Tibial nerve (tissue), 4 donors: ENCODE measurements at regions not wholly inside any gene's neighbourhood (a gene's known extent, or its start where the extent isn't known, plus 50 kb on each side); places are given as distances from the start of the nearest gene placed in this dataset.

Experiments used
- DNase-seq, 2 donors: peaks; one replicate each; pipeline ENCODE4 v3.0.0-alpha.2; 2019; ENCODE audit warnings: low spot score in 2 of 2
- H3K27ac ChIP-seq, 4 donors: fragments of 200-600 bp; sonication (generic) in 3 of 4; one replicate each; pipeline ENCODE4 v1.5.1; 2017 to 2019; ENCODE audit warnings: mild to moderate bottlenecking in 1 of 4
- H3K27me3 ChIP-seq, 2 donors: fragments of 200-600 bp; sonication (generic) in 1 of 2; one replicate each; pipeline versions ENCODE4 v1.5.1 to v1.6.0; 2017 to 2019
- H3K36me3 ChIP-seq, 3 donors: fragments of 200-600 bp; sonication (generic); one replicate each; pipeline ENCODE4 v1.5.1; 2018 to 2019
- H3K4me1 ChIP-seq, 4 donors: fragments of 200-600 bp; sonication (generic) in 3 of 4; one replicate each; pipeline ENCODE4 v1.5.1; 2017 to 2019
- H3K4me3 ChIP-seq, 4 donors: fragments of 200-600 bp; sonication (generic) in 3 of 4; one replicate each; pipeline ENCODE4 v1.5.1; 2017 to 2019; ENCODE audit warnings: mild to moderate bottlenecking in 1 of 4, moderate library complexity in 1 of 4
- H3K9me3 ChIP-seq, 4 donors: fragments of 200-600 bp; sonication (generic) in 3 of 4; one replicate each; pipeline ENCODE4 v1.5.1; 2017 to 2019
- EP300 ChIP-seq, 2 donors: sonication (generic); formaldehyde crosslinking; IDR thresholded peaks; one replicate each; pipeline ENCODE4 v1.6.1; 2017; ENCODE audit warnings: antibody characterized with exemption in 2 of 2, mild to moderate bottlenecking in 1 of 2
- POLR2A ChIP-seq, 2 donors: fragments of 450-650 bp; IDR thresholded peaks; one replicate each; pipeline ENCODE4 v1.6.1; 2017; ENCODE audit warnings: antibody characterized with exemption in 2 of 2, mild to moderate bottlenecking in 2 of 2, moderate library complexity in 2 of 2
- WGBS, 2 donors: methylation state at CpG; one replicate each; pipeline ENCODE4 v1.1.5; 2018; 5-methylcytosine and 5-hydroxymethylcytosine counted together
- TF ChIP-seq, protein P1 (sequence below), 5 experiments: fragments of 200-600 bp in 3 of 5; fragments of 450-650 bp in 2 of 5; sonication (generic) in 3 of 5; IDR thresholded peaks; one replicate each; pipeline ENCODE4 v1.5.1; 2016 to 2019; ENCODE audit warnings: antibody characterized with exemption in 5 of 5, mild to moderate bottlenecking in 3 of 5, moderate library complexity in 2 of 5

DNA sequence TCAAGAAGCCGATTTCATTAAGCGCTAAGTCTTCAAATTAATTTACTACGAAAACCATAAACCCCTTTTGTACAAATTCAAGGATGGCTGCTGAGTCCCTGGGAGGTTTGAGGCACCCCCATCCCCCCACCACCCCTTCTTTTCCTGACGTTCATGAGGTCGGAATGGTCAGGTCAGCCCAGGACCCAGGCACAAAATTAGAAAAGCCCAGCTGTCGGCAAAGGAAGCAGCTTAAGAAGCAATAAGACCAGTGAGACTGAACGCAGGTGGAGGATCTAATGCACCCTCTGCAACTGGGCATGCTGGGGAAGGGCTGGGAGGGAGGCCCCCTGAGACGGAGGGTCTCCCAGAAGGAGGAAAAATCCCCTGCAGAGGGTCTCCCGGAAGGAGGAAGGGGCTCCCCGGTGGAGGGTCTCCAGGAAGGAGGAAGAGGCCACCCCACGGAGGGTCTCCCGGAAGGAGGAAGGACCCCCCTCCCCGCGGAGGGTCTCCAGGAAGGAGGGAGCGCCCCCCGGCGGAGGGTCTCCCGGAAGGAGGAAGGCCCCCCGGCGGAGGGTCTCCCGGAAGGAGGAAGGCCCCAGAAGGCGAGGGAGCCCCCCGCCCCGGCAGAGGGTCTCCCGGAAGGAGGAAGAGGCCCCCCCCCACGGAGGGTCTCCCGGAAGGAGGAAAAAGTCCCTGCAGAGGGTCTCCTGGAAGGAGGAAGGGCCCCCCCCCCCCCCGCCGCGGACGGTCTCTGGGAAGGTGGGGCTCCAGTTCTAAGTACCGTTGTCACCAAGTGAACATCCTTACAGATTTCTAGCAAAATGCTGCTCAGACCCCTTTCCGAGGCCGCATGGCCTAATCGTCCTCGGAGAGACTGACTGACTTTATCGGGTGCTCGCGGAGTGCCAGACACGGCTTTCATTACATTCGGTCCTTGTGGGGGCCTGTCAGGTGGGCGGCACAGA is 74.4 kb upstream of the FCN1 start:
- H3K4me3 ChIP-seq = peak overlapping the region in 1 of 4 donors; percentile 23
- TF ChIP-seq, protein P1, sequence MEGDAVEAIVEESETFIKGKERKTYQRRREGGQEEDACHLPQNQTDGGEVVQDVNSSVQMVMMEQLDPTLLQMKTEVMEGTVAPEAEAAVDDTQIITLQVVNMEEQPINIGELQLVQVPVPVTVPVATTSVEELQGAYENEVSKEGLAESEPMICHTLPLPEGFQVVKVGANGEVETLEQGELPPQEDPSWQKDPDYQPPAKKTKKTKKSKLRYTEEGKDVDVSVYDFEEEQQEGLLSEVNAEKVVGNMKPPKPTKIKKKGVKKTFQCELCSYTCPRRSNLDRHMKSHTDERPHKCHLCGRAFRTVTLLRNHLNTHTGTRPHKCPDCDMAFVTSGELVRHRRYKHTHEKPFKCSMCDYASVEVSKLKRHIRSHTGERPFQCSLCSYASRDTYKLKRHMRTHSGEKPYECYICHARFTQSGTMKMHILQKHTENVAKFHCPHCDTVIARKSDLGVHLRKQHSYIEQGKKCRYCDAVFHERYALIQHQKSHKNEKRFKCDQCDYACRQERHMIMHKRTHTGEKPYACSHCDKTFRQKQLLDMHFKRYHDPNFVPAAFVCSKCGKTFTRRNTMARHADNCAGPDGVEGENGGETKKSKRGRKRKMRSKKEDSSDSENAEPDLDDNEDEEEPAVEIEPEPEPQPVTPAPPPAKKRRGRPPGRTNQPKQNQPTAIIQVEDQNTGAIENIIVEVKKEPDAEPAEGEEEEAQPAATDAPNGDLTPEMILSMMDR (IDR thresholded peaks at IDR 0.05) = no peak
- TF ChIP-seq POLR2A (IDR thresholded peaks at IDR 0.05) (no peak), EP300 (IDR thresholded peaks at IDR 0.05) (no peak)
- H3K27ac ChIP-seq = peak overlapping the region in 2 of 4 donors; percentile 42 to 67
- H3K4me1 ChIP-seq = peaks cover 0 to 11% (median 0%) of the 10 kb centered on the region in 4 donors
- WGBS, 2 donors = 75 to 76% methylated on average over 19 to 41 of the region's 42 CpGs
- H3K27me3 ChIP-seq = no peaks in the 10 kb centered on the region
- H3K36me3 ChIP-seq = no peaks in the 10 kb centered on the region
- peaks cover 0 to 11% (median 0%) of the 10 kb centered on the region in 4 donors for H3K9me3 ChIP-seq
- no peak for DNase-seq

DNA sequence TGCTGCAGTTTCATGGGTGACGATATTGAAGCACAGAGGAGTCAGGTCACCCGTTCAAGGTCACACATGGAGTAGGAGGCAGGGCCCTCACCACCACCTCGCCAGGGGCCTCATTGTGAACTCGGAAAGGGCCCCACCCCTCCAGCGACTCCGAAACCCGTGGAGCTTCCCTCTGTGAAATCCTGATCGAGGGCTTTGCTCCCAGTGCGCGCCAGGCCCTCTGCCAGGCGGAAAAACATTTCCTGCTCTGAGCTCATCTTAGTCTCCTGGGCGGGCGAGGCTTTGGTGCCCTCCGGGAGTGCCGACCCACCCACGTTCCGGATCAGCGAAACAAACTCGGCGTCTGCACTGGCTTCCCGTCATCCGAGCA is 75.0 kb upstream of the FCN1 start:
- WGBS, 2 donors = 48% methylated on average over 20 to 21 of the region's 22 CpGs
- Histone ChIP-seq H3K27ac (peak overlapping the region in 2 of 4 donors; percentile 42 to 67), H3K36me3 (no peaks in the 10 kb centered on the region), H3K9me3 (peaks cover 0 to 4% (median 0%) of the 10 kb centered on the region in 4 donors), H3K27me3 (no peaks in the 10 kb centered on the region), H3K4me3 (peak overlapping the region in 1 of 4 donors; percentile 23), H3K4me1 (peaks cover 0 to 11% (median 0%) of the 10 kb centered on the region in 4 donors)
- peak; percentile 60 to 65 for DNase-seq
- TF ChIP-seq EP300 (IDR thresholded peaks at IDR 0.05) (peak in 1 of 2 donors; percentile 42), POLR2A (IDR thresholded peaks at IDR 0.05) (no peak)
- TF ChIP-seq, protein P1 (IDR thresholded peaks at IDR 0.05) = no peak

DNA sequence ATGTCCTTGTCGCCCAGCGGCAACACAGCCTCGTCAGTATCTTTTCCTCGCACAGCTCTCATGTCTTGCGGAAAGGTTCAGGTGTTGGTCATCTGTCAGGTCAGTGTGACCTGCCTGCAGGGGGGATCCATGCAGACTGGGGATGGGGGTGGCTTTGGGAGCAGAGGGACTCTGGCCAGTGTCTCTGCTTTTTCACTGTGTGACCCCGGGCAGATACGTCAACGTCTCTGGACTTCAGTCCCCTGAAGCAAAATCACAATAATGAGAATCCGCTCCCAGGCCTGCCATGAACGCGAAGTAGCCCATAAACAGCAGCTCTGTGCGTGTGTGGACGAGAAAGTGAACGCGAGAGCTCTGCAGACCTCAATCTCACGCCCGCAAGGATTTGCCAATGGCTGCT is 75.7 kb upstream of the FCN1 start:
- Histone ChIP-seq H3K27ac (peak overlapping the region in 1 of 4 donors; percentile 67), H3K27me3 (no peaks in the 10 kb centered on the region), H3K4me1 (peaks cover 0 to 11% (median 0%) of the 10 kb centered on the region in 4 donors), H3K4me3 (no peak overlapping the region), H3K9me3 (no peaks in the 10 kb centered on the region), H3K36me3 (no peaks in the 10 kb centered on the region)
- TF ChIP-seq, protein P1 (IDR thresholded peaks at IDR 0.05) = no peak
- TF ChIP-seq POLR2A (IDR thresholded peaks at IDR 0.05) (no peak), EP300 (IDR thresholded peaks at IDR 0.05) (no peak)
- DNase-seq = no peak
- 78 to 81% methylated on average over 17 of the region's 17 CpGs for WGBS, 2 donors

- WGBS, 2 donors = 79 to 80% methylated on average over 14 to 15 of the region's 15 CpGs
- H3K27ac ChIP-seq = no peak overlapping the region
- no peak overlapping the region for H3K4me3 ChIP-seq
- H3K36me3 ChIP-seq = no peaks in the 10 kb centered on the region
- H3K27me3 ChIP-seq = no peaks in the 10 kb centered on the region
- H3K4me1 ChIP-seq = peaks cover 0 to 11% (median 0%) of the 10 kb centered on the region in 4 donors
- DNase-seq = no peak
- H3K9me3 ChIP-seq = no peaks in the 10 kb centered on the region
- TF ChIP-seq POLR2A (IDR thresholded peaks at IDR 0.05) (no peak), EP300 (IDR thresholded peaks at IDR 0.05) (no peak)
These were observed 76.4 kb upstream of the FCN1 start for GRCh38 chr9:134993996-134994720.

DNA sequence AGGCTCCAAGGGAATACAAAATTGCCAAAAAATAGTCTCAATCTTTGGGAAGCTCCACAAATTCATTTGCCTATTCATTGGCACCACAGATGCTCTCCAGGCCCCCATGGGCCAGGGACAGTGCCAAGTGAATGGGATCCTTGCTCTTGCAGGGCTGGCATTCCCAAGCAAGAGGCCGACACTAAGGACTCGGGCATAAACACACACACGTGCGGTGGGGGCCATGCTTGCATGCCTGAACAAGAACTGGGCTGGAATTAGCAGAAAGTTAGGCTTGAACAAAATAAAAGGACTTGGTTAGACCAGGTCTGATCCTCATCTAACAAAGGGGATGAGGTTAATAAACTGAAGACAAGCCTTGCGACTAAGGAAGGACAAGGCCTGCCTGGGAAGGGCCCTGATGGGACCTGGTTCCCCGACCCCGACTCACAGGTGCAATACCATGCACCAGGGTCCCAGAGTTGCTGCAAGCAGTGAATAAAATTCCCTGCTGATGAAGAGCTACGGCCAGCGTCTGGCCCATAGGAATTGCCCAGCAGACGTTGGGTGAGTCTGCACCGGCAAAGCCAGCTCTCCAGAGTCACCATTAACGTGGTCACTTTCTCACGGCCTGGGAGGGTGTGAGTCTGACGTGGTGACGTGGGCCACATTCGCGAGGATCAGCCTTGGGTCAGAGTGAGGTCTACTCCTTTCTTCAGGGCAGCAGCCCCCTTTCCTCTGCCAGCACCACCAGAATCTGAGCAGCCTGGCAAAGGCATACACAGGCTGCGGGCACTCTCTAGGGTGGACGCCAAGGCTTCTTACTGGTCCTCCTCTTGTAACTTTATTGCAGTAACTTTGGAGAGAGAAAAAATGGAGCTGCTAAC is 77.4 kb upstream of the FCN1 start:
- DNase-seq = no peak
- 84 to 85% methylated on average over 19 of the region's 19 CpGs for WGBS, 2 donors
- Histone ChIP-seq H3K9me3 (peaks cover 0 to 4% (median 0%) of the 10 kb centered on the region in 4 donors), H3K4me1 (peaks cover 0 to 11% (median 0%) of the 10 kb centered on the region in 4 donors), H3K27ac (no peak overlapping the region), H3K27me3 (no peaks in the 10 kb centered on the region), H3K36me3 (no peaks in the 10 kb centered on the region), H3K4me3 (no peak overlapping the region)
- TF ChIP-seq, protein P1 (IDR thresholded peaks at IDR 0.05) = no peak
- TF ChIP-seq EP300 (IDR thresholded peaks at IDR 0.05) (no peak), POLR2A (IDR thresholded peaks at IDR 0.05) (no peak)
